Activated T-helper 1 cell treated with Interleukin-2 at 50 U/mL for 16 hours (primary cell): ENCODE measurements at regions not wholly inside any gene's neighbourhood (a gene's known extent, or its start where the extent isn't known, plus 50 kb on each side); places are given as distances from the start of the nearest gene placed in this dataset.
"Not testable (repeated sequence)": the region's sequence is repeated elsewhere in the genome, so short reads cannot be mapped to it uniquely, and the experiment has no call there.

Experiments
- DNase-seq: peaks from one replicate; pipeline ENCODE4 v3.0.0-alpha.2; 2020; ENCODE audit warnings: low read depth

DNA sequence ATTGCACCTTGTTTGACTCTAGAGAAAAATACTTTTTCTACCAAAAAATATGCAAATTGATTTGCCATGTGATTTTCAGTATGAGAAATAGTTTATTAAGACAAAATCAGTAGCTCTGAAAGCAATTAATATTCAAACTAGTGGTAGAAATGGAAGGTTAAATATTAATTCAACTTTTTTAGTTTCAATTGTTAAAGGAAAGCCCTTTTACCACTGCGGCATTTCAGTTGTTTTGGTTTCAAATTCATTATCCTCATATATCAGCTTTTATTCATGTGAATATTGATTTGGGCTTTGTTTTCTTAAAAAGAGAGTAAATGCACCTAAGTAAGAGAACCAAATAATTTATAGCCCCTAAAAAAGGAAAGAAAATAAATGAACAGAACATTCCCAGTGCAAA lies 660.6 kb upstream of the CHD1 start:
- DNase-seq: no peak

DNA sequence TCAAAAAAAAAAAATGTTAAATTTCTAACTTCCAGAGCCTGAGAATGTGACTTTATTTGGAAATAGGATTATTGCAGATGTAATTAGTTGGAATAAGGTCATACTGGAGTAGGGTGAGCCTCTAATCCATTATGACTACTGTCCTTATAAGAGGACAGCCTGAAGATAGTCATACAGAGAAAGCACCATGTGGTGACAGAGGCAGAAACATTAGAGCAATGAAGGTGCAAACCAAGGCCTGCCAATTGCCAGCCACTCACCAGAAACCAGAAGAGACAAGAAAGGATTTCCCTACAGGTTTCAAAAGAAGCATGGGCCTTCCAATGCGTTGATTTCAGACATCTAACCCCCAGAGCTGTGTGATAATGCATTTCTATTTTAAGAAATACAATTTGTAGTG lies 659.2 kb upstream of the CHD1 start:
- DNase-seq: no peak

DNA sequence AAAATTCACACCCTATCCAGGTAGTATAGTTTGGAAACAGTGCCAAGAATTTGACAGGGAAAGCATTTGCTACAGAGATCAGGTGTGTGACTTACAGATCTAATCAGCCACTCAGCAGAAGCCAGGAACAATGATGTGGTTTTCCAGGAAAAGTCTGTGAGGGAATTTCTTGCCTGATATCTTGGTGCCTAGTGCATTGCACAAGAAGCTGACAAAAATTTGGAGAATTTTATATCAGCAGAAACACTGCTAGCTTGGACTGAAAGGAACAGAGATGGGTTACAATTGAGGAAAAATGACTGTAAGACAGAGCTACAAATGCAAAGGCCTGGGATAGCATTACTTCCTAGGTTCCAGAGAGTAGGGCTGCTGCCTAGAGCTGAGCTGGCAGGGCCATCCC lies 658.1 kb upstream of the CHD1 start:
- DNase-seq: no peak

DNA sequence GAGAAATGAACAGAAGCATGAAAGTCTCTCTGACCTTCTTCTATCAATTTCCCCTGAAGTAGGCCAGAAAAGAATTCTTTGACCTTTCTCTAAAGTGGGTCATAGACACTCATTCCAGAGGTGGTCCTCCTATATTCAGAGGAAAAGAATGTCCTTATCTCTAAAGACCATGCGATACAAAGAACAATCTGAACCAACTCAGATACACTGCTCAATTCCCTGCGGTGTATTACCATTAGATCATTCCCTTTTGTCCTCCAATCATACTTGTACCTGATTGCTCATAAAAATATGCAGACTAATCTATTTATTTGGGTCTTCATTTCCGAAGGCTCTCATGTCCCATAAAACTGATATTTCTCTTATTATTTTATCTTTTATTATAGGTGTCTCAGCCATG lies 652.4 kb upstream of the CHD1 start:
- DNase-seq: not testable (repeated sequence)

DNA sequence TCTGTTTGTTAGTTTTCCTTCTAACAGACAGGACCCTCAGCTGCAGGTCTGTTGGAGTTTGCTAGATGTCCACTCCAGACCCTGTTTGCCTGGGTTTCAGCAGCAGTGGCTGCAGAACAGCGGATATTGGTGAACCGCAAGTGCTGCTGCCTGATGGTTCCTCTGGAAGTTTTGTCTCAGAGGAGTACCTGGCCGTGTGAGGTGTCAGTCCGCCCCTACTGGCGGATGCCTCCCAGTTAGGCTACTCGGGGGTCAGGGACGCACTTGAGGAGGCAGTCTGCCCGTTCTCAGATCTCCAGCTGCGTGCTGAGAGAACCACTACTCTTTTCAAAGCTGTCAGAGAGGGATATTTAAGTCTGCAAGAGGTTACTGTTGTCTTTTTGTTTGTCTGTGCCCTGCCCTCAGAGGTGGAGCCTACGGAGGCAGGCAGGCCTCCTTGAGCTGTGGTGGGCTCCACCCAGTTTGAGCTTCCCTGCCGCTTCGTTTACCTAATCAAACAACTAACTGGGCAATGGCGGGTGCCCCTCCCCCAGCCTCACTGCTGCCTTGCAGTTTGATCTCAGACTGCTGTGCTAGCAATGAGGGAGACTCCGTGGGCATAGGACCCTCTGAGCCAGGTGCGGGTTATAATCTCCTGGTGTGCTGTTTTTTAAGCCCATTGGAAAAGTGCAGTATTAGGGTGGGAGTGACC lies 634.3 kb upstream of the CHD1 start:
- DNase-seq: not testable (repeated sequence)

DNA sequence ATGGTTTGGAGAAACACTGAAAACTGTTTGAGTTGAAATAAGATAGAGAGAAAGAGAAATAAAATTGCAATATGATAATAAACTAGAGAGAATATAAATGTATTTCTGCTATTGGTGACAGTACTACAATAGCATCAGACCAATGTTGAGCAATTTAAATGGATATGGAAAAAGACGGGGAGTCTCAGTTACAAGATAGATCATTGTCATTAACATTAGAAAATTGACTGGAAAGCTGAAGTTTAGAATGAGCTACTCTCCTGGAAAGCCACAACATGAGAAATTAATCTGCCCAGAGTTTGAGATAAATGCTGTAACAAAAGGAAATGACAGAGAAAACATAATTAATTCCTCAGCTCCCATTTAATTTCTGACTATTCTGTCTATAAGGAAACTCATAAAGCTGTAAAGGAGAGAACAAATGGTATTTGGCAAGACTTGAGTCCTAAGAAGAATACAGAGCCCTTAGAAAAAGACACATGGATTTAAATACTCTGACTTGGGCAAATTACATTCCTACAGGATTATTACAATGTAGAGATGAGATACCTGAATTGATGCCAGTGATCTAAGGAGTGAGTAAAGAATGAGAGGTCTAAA lies 624.5 kb upstream of the CHD1 start:
- no peak for DNase-seq

DNA sequence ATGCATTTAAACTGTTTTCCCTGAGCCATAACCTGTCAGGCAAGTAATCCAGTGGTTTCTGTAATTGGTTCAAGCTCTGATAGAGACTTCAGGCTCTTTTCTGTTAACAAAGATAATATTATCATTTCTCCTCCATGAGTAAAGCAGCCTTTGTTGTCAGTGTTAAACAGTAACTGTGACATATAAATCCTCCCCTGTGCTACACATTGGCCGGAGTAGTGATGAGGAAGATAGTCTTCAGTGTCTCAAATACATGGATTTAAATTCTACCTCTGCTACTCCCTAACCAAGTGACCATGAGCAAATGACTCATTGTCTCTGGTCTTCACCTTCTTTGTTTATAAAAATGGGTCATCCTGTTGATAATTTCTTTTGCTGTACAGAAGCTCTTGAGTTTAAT lies 615.5 kb upstream of the CHD1 start:
- no peak for DNase-seq

DNA sequence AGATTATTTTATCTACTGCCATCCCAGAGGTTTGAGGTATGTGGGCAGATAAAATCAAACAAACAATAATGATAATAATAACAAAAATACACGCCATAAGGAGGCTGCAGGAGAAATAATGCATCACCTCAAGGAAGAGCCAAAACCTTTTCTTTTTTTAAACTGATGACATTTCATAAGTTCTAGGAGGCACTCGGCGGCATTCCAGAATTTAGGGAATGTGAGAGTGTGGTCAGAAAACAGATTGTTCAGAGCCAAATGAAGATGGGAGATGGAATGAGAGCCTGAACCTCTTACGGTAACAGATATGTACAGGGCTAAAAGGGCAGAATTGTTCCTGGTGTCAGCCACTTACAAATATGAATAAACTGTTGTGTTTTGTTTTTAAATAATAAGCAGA lies 615.0 kb upstream of the CHD1 start:
- no peak for DNase-seq

DNA sequence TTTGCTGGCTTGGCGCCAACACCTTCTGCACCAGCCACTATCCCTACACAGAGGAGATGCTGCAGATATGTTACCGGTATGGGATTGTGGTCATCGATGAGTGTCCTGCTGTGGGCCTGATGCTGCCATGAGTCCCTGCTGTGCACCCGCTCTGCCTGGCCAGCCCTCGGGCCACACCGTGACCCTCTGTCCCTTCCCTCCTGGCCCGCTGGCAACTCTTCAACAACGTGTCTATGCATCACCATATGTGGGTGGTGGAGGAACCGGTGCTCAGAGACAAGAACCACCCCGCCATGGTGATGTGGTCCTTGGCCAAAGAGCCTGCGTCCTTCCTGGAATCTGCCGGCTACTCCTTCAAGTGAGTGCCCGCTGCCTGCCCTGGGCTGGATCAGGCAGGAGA lies 605.4 kb upstream of the CHD1 start:
- not testable (repeated sequence) for DNase-seq

DNA sequence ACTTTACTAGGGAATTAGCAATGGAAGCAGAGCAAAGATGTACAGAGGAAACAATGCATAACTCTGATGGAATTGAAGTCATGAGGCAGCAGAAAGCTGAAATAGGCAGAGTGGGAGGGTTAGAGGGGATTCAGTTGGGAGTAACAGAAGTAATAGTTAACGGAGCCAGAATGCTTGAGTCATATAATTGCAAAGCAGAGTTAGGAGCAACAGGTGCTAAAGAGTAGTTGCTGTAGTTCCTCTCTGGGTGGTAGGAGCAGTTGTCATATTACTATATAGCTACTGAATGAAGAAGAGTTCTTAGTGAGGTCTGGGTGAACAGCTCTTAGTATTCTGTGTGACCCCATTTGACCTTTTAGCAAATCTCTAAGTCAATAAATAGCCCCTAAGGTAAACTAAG lies 592.9 kb upstream of the CHD1 start:
- DNase-seq: not testable (repeated sequence)

DNA sequence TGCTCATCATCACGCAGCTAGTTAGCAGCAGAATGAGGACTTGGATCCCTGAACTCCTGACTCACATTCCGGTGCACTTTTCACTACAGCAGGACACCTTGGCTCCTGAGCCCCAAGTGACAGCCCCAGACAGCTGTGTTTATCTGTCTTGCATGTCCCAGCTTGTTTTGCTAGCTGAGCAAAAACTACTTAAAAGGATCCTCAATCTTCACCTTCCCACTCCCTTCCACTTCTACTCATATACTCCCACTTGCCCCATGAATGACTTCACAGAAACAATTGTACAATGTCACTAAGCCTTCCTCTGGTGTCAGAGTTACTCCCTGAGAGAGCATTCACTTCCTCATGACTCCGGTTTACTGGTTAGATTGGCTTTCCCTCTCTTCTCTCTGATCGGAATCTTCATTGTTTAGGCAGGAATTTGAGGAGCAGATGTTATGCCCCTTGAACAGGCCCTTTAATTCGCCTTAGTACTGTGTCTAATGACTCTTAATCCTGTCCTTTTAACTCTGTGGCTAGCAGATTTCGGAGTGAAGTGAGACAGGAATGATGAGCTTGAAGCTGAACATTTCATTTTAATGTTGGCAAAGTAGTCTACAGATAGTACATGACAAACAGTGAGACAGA lies 587.2 kb upstream of the CHD1 start:
- not testable (repeated sequence) for DNase-seq

DNA sequence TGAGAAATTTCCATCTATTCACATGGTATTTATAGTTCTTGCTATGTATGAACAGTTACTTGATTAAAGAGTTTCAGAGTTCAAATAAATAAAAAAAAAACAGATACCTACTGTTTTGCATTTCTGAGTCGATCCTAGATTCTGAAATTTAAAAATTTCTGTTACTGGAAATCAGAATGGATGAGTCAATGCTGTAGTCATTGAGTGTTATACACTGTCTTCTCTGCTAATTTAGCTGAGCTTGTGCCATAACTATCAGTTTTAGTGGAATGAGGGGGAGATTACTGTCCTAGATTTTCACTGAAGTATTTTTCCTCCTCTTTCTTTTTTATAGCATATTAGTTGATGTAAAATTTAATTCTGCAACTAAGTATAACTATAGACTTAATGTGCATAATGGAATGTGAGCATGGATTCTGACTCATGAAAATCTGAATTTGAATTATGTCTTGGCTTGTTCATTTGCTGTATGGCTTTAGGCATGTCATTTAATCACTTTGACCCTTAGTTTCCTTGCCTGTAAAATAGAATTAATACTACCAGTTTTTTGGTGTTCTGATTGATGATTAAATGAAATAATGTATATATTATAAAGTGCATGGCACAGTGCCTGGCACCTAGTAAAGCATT lies 581.5 kb upstream of the CHD1 start:
- DNase-seq: not testable (repeated sequence)

DNA sequence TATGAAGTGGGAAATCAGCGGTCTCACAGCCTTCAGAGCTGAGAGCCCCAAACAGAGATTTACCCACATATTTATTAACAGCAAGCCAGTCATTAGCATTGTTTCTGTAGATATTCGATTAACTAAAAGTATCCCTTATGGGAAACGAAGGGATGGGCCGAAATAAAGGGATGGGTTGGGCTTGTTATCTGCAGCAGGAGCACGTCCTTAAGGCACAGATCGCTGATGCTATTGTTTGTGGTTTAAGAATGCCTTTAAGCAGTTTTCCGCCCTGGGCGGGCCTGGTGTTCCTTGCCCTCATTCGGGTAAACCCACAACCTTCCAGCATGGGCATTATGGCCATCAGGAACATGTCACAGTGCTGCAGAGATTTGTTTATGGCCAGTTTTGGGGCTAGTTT lies 580.3 kb upstream of the CHD1 start:
- not testable (repeated sequence) for DNase-seq

DNA sequence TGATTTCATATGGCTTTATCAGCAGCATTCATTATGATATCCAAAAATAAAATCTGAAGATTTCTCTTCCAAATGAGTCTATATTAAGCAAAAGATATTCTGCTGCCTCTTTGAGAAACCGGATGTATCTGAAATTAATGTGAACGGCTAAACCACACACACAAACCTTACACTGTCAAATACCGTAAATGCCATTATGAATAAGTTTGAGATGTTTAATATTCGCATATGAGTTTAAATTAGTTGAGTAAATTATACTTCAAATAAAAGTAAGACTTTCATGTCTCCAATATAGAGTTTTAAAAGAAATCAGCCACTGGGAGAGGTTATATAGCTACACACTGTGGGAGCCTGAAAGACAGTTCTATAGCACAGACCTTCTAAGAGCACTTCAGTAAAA lies 566.6 kb upstream of the CHD1 start:
- DNase-seq: not testable (repeated sequence)

DNA sequence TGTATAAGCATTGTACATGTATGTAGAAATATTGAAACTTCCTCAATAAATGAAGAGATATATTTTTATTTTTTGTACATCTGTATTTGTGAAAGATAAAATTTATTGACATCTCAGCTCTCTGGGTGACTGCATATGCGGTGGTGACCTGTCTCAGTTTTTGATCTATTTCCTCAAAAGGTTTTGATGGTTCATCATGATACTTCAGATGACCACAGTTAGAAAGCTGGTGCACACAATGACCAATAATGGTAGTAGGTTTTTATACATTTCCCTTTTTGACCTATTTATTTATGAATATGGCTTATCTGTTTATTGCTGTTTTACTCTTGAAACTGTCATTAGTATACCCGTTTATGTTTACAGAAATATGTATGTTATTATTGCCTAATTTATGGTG lies 549.6 kb upstream of the CHD1 start:
- DNase-seq: not testable (repeated sequence)

DNA sequence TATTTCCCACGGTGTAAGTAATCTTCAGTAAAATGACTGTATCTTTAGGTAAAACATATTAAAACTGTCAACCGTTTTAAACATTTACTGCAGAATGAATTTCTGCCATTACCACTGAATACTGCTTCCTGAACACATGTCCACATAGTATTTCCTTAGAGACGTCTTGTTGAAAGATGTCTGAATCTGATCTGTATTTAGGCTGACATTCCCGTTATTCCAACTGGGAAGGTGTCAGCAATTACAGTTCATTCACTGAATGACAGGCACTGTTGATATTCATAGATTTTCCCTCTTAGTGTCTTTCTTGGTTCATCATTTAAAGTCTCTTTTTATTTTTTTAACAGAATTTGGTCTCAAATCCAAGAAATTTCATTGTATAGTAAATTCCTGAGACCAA lies 544.5 kb upstream of the CHD1 start:
- DNase-seq: not testable (repeated sequence)

DNA sequence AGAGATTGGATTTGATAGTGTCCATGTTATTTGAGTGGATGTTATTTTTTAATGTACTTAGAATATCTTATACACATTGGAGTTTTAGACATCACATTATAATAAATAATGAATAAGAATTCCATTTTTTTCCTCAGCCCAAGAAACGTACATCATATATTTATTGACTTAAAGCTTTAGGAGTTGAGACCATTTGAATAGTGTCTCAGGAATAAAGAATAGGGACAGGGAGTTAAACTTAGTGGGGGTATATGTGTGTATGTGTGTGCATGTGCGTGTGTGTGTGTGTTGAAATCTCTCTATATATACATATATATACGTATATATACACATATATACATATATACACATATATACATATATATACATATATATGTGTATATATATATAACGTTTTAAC lies 542.9 kb upstream of the CHD1 start:
- DNase-seq: not testable (repeated sequence)

DNA sequence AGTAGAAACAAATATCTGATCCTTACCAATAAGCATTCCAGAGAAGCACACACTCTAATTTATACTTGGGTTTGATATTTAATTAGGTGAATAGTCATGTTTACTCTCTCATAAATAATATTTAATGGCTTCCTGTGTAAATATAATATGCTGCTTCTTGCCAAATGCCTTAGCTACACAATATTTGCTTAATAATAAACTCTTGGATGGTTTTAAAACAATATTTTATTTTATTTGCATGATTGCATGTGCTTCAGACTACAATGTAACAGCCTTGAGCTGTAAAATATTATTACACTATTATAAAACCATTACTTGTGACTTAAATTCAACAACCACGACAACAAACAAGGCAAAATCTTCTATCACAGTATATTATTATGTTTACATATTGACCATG lies 542.4 kb upstream of the CHD1 start:
- DNase-seq: not testable (repeated sequence)

DNA sequence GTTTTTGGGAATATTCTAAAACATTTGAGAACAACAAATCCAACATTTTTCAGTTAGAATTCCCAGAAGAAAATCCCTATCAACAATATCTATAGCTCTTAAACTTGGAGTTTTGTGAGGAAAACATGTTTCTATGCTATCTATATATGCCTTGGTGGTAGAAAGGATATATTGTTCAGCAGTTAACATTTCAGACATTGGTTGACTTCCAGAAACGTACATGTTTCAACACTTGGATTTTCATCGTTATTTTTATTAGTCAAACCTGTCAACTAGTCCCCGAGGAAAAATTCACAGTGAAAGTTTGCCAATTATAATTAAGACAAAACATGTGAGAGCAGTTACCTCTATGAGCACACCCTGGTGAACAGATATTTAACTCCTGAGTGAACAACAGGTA lies 541.8 kb upstream of the CHD1 start:
- DNase-seq: not testable (repeated sequence)

DNA sequence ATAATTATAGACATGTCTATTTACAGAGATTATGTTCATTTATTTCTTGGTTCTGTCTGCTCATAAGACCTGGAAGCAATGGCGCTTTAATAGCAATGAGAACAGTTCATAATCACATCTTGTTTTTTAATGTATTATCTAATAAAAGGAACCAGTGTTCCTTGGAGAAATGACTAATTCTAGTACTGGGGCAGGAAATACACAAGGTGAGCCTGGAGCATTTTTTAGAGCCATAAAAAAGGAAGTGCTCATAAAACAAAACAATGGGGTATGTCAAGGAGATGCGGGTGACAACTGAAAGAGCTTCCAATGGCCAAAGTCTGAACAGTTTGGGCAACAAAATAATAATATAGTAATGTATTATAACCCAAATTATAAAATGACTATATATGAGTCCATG lies 531.9 kb upstream of the CHD1 start:
- no peak for DNase-seq

DNA sequence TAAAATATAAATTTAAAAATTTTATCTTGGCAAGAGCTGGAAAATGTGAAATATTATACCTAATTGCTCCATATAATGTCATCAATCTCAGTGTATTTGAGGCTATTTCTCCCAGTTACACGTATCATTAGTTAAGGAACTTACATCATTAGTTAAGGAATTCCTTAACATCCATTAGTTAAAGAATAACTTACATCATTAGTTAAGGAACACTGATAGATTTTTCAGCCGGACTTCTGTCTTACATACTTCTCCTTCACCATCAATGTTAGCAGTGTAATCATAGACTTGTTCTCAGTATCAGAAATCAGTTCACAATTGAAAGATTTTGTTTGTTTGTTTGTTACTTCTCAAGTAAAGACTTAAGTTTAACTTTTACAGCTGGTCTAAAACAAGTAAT lies 524.4 kb upstream of the CHD1 start:
- no peak for DNase-seq

DNA sequence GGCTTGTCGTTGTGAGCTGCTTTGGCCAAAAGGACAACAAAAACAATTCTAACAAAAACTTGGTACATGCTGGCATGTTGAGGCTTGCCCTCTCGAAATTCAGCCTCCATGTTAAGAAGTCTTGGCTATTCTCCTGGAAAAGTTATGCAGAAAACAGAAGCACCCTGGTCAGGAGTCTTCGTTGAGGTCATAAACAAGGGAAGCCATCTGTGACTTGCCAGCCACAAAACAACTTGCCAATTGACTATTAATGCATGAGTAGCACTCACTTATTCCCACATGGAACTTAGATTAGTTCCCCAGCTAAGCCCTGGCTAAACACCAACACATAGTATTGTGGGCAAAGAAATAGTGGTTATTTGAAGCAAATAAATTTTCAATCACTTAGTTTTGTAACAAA lies 521.0 kb upstream of the CHD1 start:
- DNase-seq: no peak

DNA sequence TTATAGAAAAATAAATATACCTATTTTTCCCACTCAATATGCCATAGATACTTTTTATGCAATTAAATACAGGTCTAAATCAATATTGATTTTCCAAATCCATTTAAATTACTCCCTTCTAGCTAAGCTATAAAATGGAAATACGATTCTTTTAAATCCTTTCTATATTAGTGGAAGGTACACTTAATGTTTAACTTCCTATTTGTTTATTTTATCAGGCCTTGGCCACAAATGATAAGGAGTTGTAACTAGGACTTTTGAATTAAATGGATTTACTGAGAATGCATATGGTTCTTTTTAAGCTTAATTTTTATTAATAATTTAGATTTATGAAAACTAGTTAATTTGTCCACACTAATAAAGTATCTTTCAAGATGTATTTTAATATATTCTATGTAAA lies 517.0 kb upstream of the CHD1 start:
- no peak for DNase-seq
